Esophagus muscularis mucosa (tissue), 4 donors: ENCODE measurements at regions not wholly inside any gene's neighbourhood (a gene's known extent, or its start where the extent isn't known, plus 50 kb on each side); places are given as distances from the start of the nearest gene placed in this dataset.

Experiments used
- DNase-seq: peaks from one replicate; pipeline ENCODE4 v3.0.0-alpha.2; 2017; ENCODE audit errors: extremely low spot score
- H3K27ac ChIP-seq, 4 donors: fragments of 200-600 bp; sonication (generic); replicated peaks in 1 of 4; 1 replicate in 3 of 4; 2 replicates in 1 of 4; pipeline ENCODE4 v1.5.1; 2016 to 2019; ENCODE audit warnings: mild to moderate bottlenecking in 1 of 4
- H3K27me3 ChIP-seq, 4 donors: fragments of 200-600 bp; sonication (generic); one replicate each; pipeline versions ENCODE4 v1.5.1 to v1.6.0; 2016 to 2019
- H3K36me3 ChIP-seq, 4 donors: fragments of 200-600 bp; sonication (generic); one replicate each; pipeline ENCODE4 v1.5.1; 2016 to 2019
- H3K4me1 ChIP-seq, 4 donors: fragments of 200-600 bp; sonication (generic); one replicate each; pipeline ENCODE4 v1.5.1; 2016 to 2019
- H3K4me3 ChIP-seq, 4 donors: fragments of 200-600 bp; sonication (generic); 1 replicate in 2 of 4; 2 replicates in 2 of 4; pipeline ENCODE4 v1.5.1; 2016 to 2019; ENCODE audit warnings: mild to moderate bottlenecking in 4 of 4, moderate library complexity in 1 of 4
- H3K9me3 ChIP-seq, 4 donors: fragments of 200-600 bp; sonication (generic); 1 replicate in 3 of 4; 2 replicates in 1 of 4; pipeline ENCODE4 v1.5.1; 2016 to 2019
- EP300 ChIP-seq: sonication (generic); formaldehyde crosslinking; IDR thresholded peaks from one replicate; pipeline ENCODE4 v1.6.1; 2017; ENCODE audit warnings: antibody characterized with exemption
- POLR2A ChIP-seq: fragments of 450-650 bp; IDR thresholded peaks from one replicate; pipeline ENCODE4 v1.6.1; 2017; ENCODE audit warnings: antibody characterized with exemption, moderate library complexity, mild to moderate bottlenecking, low read depth
- POLR2AphosphoS5 ChIP-seq, 2 donors: sonication (generic); formaldehyde crosslinking; IDR thresholded peaks; one replicate each; pipeline ENCODE4 v1.6.1; 2017; ENCODE audit warnings: antibody characterized with exemption in 2 of 2
- WGBS: methylation state at CpG from one replicate; pipeline ENCODE4 v1.1.5; 2018; 5-methylcytosine and 5-hydroxymethylcytosine counted together
- intact Hi-C: fragments of 100-400 bp; cut with DNase I; formaldehyde crosslinking; loops from one replicate; pipeline ENCODE4 v1.15.1; 2023
- TF ChIP-seq, protein P1 (sequence below), 3 experiments: fragments of 200-600 bp in 2 of 3; fragments of 450-650 bp in 1 of 3; sonication (generic) in 2 of 3; IDR thresholded peaks; one replicate each; pipeline ENCODE4 v1.5.1; 2017 to 2019; ENCODE audit warnings: antibody characterized with exemption in 3 of 3, mild to moderate bottlenecking in 2 of 3, moderate library complexity in 1 of 3

DNA sequence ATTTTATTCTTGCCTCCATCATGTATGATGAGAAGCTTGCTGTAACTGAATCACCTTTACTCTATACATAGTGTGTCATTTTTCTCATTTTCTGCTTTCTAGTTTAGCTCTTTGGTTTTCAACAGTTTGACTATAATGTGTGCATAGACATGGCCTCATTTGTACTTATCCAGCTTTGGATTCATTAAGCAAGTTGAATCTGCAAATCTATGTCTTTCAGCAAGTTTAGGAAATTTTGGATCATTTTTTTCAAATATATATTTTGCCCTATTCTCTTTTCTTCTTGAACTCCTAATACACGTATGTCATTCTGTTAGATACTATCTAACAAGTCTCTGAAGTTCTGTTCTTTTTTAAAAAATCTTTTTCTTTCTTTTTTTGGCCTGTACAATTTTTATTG is 57.8 kb downstream of the PRLHR start:
- Histone ChIP-seq H3K4me3 (no peak overlapping the region), H3K27ac (no peak overlapping the region), H3K27me3 (peaks cover 0 to 16% (median 0%) of the 10 kb centered on the region in 4 donors), H3K9me3 (no peaks in the 10 kb centered on the region), H3K4me1 (no peaks in the 10 kb centered on the region), H3K36me3 (no peaks in the 10 kb centered on the region)
- 79% methylated on average over 1 of the region's 1 CpG for WGBS
- TF ChIP-seq POLR2AphosphoS5 (IDR thresholded peaks at IDR 0.05), result no peak
- TF ChIP-seq, protein P1, sequence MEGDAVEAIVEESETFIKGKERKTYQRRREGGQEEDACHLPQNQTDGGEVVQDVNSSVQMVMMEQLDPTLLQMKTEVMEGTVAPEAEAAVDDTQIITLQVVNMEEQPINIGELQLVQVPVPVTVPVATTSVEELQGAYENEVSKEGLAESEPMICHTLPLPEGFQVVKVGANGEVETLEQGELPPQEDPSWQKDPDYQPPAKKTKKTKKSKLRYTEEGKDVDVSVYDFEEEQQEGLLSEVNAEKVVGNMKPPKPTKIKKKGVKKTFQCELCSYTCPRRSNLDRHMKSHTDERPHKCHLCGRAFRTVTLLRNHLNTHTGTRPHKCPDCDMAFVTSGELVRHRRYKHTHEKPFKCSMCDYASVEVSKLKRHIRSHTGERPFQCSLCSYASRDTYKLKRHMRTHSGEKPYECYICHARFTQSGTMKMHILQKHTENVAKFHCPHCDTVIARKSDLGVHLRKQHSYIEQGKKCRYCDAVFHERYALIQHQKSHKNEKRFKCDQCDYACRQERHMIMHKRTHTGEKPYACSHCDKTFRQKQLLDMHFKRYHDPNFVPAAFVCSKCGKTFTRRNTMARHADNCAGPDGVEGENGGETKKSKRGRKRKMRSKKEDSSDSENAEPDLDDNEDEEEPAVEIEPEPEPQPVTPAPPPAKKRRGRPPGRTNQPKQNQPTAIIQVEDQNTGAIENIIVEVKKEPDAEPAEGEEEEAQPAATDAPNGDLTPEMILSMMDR (IDR thresholded peaks at IDR 0.05), result no peak
- TF ChIP-seq POLR2A, result no peak
- no peak for TF ChIP-seq EP300
- no peak for DNase-seq
- intact Hi-C loops, result no loop called here

- Histone ChIP-seq H3K9me3 (no peaks in the 10 kb centered on the region), H3K27ac (no peak overlapping the region)
Measured at GRCh38 chr10:118534136-118534535, 61.3 kb downstream of the PRLHR start.

GRCh38 chr10:118531105-118531852 is 64.2 kb downstream of the PRLHR start:
- Histone ChIP-seq H3K36me3 (no peaks in the 10 kb centered on the region), H3K9me3 (no peaks in the 10 kb centered on the region), H3K27me3 (no peaks in the 10 kb centered on the region), H3K27ac (no peak overlapping the region), H3K4me3 (no peak overlapping the region), H3K4me1 (no peaks in the 10 kb centered on the region)
- intact Hi-C loops, result no loop called here
- DNase-seq, result peak; percentile 87
- WGBS, result 62% methylated on average over 12 of the region's 12 CpGs
- TF ChIP-seq EP300, result no peak
- TF ChIP-seq POLR2AphosphoS5 (IDR thresholded peaks at IDR 0.05), result no peak
- TF ChIP-seq, protein P1 (IDR thresholded peaks at IDR 0.05), result no peak
- TF ChIP-seq POLR2A, result no peak

More at GRCh38 chr10:118534136-118534535, 61.3 kb downstream of the PRLHR start:
- H3K27me3 ChIP-seq, result no peaks in the 10 kb centered on the region
- no peak overlapping the region for H3K4me3 ChIP-seq
- no peaks in the 10 kb centered on the region for H3K4me1 ChIP-seq
- TF ChIP-seq EP300 (no peak), POLR2AphosphoS5 (IDR thresholded peaks at IDR 0.05) (no peak), POLR2A (no peak)
- TF ChIP-seq, protein P1 (IDR thresholded peaks at IDR 0.05), result no peak
- no peaks in the 10 kb centered on the region for H3K36me3 ChIP-seq
- peak; percentile 50 for DNase-seq
- intact Hi-C loops, result no loop called here
- 82% methylated on average over 3 of the region's 3 CpGs for WGBS

DNA sequence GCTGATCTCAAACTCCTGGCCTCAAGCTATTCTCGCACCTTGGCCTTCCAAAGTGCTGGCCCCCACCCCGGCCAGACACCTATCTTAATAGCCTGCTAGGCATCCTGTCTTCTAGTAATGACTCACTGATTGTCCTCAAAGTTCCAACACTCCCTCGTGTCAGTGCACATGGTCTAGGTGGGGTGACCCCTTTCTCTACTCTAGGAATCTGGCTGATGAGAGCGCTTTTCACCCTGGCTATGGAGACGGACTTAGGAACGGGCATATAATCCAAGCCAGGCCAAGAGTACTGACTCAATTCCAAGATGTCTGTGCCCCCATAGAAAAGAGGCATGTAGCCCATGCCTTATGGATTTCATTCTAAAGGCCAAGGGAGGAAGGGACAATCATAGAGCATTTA is 67.0 kb downstream of the PRLHR start:
- H3K4me1 ChIP-seq, result no peaks in the 10 kb centered on the region
- TF ChIP-seq POLR2AphosphoS5 (IDR thresholded peaks at IDR 0.05) (no peak), EP300 (no peak), POLR2A (no peak)
- TF ChIP-seq, protein P1 (IDR thresholded peaks at IDR 0.05), result no peak
- no peak overlapping the region for H3K4me3 ChIP-seq
- peak; percentile 53 for DNase-seq
- no peaks in the 10 kb centered on the region for H3K27me3 ChIP-seq
- 86% methylated on average over 6 of the region's 6 CpGs for WGBS
- H3K27ac ChIP-seq, result no peak overlapping the region
- intact Hi-C loops, result no loop called here
- no peaks in the 10 kb centered on the region for H3K36me3 ChIP-seq
- H3K9me3 ChIP-seq, result no peaks in the 10 kb centered on the region
